ENCODE measurements at regions not wholly inside any gene's neighbourhood (a gene's known extent, or its start where the extent isn't known, plus 50 kb on each side); places are given as distances from the start of the nearest gene placed in this dataset.

GRCh38 chr16:35142809-35143192, 1683.4 kb downstream of the TP53TG3F start:
- TF ChIP-seq CTCF (IDR thresholded peaks at IDR 0.05; ENCODE audit: control extremely low read depth, extremely low read depth, low read depth, missing control alignments): no peak
- CTCF ChIA-PET: no interaction called here
- no peak for DNase-seq (ENCODE audit: extremely low spot score)
- POLR2A ChIA-PET: no interaction called here

DNA sequence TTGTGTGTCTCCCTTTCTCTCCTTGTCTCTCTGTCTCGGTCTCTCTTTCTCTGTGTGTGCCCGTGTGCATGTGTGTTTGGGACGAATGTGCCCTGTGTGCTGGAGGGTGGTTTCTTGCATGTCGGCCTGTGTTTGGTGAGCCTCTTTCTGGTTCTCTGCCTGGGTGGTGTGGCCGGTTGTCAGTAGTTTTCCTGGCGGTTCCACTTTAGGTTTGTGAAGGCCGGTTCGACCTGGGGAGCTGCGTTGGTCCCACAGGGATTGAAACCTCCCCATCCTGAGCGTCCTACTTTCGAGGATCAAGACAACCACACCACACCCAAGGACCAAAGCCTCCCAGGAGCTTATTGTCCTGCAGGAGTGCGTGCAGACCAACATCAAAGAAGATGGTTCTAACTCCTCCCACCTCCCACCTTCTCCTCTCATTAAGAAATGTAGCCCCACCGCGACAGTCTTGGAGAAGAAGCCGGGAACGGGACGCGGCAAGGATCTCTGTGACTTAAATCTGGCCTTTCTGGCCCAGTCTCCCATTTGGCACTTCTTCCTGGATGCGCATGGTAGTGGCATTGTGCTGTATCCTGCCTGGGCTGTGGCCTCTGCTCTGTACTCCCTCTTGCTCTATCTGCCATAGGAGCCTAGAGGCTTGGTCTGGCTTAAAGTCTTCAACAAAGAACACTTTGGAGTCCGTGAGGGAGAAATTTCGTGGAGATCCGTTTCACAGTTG, 1685.0 kb downstream of the TP53TG3F start:
- ChIA-PET CTCF (no interaction called here), POLR2A (no interaction called here)
- no peak for TF ChIP-seq CTCF (IDR thresholded peaks at IDR 0.05; ENCODE audit: control extremely low read depth, extremely low read depth, low read depth, missing control alignments)
- DNase-seq (ENCODE audit: extremely low spot score): no peak

DNA sequence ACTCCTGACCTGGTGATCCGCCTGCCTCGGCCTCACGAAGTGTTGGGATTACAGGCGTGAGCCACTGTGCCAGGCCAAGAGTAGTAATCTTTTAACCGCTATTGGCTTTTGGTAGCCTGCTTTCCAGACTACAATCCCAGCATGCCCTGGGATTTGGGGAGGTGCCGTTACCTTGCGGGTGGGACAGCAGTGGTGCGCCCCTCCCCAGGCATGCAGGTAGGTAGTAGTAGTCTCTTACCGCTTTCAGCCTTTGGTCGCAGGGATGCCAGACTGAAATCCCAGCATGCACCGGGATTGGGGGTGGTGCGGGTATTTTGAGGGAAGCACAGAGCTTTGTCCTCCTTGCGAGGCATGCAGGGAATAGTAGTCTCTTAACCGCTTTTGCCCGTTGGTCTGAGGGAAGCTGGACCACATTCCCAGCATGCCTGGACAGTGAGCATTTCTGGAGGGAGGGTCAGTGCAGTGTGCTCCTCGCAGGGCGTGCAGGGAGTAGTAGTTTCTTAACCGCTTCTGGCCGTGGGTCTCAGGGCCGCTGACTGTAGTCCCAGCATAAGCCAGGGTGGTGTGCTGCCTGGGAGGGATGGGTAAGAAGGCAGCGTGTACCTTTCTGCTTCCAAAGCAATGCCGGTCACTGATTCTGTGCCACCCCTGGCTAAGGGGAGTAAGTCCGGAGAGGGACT, 1686.8 kb downstream of the TP53TG3F start:
- no peak for TF ChIP-seq CTCF (IDR thresholded peaks at IDR 0.05; ENCODE audit: control extremely low read depth, extremely low read depth, low read depth, missing control alignments)
- DNase-seq (ENCODE audit: extremely low spot score): no peak
- POLR2A ChIA-PET: no interaction called here
- CTCF ChIA-PET: no interaction called here

DNA sequence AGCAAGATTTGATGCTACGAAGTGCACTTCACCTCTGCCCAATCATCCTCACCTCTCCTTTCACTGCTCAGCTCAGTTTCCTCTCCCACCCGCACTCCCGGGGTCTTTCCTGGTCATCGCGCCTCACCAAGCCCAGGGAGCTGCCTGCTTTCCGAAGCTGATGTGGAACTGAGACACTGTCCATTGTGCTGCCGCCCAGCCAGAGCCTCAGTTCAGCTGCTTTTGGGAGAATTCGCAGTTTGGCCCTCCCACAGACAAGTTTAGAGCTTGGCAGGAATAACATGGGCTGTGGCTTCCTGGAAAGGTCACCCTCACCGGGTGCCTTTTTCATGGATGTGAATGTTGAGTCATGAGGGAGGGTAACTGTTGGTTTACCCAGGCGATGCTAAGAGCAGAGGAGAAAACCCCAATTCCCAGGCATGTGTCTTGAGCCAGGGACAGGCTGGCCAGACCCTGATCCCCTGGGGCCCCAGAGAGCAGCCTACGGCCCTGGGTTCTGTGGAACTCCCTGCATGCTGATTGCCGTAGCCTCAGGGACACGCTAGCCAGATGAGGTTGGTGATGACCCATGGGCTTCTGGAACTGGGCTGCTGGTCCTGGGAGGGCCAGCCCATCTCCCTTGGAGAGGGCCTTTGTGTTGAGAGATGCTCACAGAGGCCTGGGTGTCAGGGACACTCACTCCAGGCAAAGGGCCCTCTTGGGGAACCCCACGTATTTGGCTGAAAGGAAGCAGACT, 1687.5 kb downstream of the TP53TG3F start:
- TF ChIP-seq CTCF (IDR thresholded peaks at IDR 0.05; ENCODE audit: control extremely low read depth, extremely low read depth, low read depth, missing control alignments): no peak
- CTCF ChIA-PET: no interaction called here
- POLR2A ChIA-PET: no interaction called here
- no peak for DNase-seq (ENCODE audit: extremely low spot score)

GRCh38 chr16:35147556-35148504, 1688.4 kb downstream of the TP53TG3F start:
- TF ChIP-seq CTCF (IDR thresholded peaks at IDR 0.05; ENCODE audit: control extremely low read depth, extremely low read depth, low read depth, missing control alignments): no peak
- DNase-seq (ENCODE audit: extremely low spot score): no peak
- ChIA-PET CTCF (no interaction called here), POLR2A (no interaction called here)

- ChIA-PET CTCF (no interaction called here), POLR2A (no interaction called here)
- TF ChIP-seq CTCF (IDR thresholded peaks at IDR 0.05; ENCODE audit: control extremely low read depth, extremely low read depth, low read depth, missing control alignments): no peak
- no peak for DNase-seq (ENCODE audit: extremely low spot score)
These were observed 1689.3 kb downstream of the TP53TG3F start for GRCh38 chr16:35148748-35149147.
